ENCODE measurements at regions not wholly inside any gene's neighbourhood (a gene's known extent, or its start where the extent isn't known, plus 50 kb on each side); places are given as distances from the start of the nearest gene placed in this dataset.

DNA sequence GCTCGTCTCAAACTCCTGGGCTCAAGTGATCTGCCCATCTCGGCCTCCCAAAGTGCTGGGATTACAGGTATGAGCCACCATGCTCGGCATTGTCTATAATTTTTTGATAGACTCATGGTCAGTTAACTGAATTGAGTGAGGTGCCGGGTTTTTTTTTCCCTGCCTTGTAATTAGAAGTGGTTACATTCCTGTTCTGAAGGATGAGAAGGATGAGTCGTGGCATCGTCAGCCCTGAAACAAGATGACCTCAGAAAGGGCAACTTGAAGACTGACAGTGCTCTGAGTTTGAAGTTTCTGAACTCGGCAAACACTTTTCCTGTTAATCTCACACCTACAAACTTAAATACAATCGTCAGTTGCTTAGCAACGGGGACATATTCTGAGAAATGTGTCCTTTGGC, 158.7 kb upstream of the PDE10A start:
- TF ChIP-seq, protein P1, sequence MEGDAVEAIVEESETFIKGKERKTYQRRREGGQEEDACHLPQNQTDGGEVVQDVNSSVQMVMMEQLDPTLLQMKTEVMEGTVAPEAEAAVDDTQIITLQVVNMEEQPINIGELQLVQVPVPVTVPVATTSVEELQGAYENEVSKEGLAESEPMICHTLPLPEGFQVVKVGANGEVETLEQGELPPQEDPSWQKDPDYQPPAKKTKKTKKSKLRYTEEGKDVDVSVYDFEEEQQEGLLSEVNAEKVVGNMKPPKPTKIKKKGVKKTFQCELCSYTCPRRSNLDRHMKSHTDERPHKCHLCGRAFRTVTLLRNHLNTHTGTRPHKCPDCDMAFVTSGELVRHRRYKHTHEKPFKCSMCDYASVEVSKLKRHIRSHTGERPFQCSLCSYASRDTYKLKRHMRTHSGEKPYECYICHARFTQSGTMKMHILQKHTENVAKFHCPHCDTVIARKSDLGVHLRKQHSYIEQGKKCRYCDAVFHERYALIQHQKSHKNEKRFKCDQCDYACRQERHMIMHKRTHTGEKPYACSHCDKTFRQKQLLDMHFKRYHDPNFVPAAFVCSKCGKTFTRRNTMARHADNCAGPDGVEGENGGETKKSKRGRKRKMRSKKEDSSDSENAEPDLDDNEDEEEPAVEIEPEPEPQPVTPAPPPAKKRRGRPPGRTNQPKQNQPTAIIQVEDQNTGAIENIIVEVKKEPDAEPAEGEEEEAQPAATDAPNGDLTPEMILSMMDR (IDR thresholded peaks at IDR 0.05) = no peak
- DNase-seq (ENCODE audit: low spot score in 2 of 2) = no peak
- Histone ChIP-seq H3K9me3 (no peaks in the 10 kb centered on the region), H3K36me3 (no peaks in the 10 kb centered on the region), H3K4me1 (no peaks in the 10 kb centered on the region), H3K27me3 (no peaks in the 10 kb centered on the region), H3K27ac (no peak overlapping the region), H3K4me3 (no peak overlapping the region)
- intact Hi-C loops (cut with DNase I) = no loop called here

DNA sequence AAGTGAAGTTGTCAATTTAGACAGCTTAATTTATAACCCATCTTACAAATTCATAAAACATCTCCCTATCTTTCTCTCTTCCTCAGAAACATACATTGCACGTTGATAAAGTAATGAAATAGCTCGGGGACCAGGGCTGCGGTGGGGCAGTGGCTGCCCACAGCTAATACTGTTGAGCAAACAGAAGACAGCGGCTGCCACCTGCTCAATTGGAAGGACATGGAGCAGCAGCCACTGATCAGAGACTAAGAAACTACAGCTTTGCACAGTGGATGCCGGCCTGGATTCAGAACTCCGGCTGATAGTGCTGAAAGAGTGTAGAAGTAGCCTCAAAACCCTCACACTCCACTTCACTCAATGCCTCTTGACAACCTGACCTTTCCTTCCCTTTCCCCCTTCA, 157.9 kb upstream of the PDE10A start:
- Histone ChIP-seq H3K9me3 (no peaks in the 10 kb centered on the region), H3K27me3 (no peaks in the 10 kb centered on the region), H3K4me1 (no peaks in the 10 kb centered on the region), H3K36me3 (no peaks in the 10 kb centered on the region), H3K4me3 (no peak overlapping the region), H3K27ac (no peak overlapping the region)
- DNase-seq (ENCODE audit: low spot score in 2 of 2) = no peak
- intact Hi-C loops (cut with DNase I) = no loop called here
- TF ChIP-seq, protein P1 (IDR thresholded peaks at IDR 0.05) = no peak

DNA sequence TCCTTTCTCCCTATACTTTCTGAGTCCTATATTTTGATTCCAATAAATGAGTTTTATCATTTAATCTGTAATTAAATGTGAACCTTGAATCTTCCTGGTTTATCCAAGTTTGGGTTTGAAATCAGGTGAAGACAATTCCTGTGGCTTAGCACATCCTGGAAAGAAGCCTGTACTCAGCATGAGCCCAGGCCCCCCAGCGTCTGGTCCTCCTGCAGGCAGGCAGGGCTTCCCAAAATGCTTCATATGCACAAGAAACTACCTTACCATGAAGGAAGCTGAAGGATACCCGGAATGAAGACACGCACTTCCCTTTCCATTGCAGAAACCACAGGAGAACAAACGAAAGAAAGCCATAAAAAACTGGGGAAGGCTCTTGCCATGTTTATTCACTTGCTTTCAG, 157.4 kb upstream of the PDE10A start:
- TF ChIP-seq, protein P1 (IDR thresholded peaks at IDR 0.05) = no peak
- H3K4me1 ChIP-seq = no peaks in the 10 kb centered on the region
- intact Hi-C loops (cut with DNase I) = no loop called here
- no peaks in the 10 kb centered on the region for H3K9me3 ChIP-seq
- H3K27ac ChIP-seq = no peak overlapping the region
- H3K36me3 ChIP-seq = no peaks in the 10 kb centered on the region
- DNase-seq (ENCODE audit: low spot score in 2 of 2) = no peak
- no peaks in the 10 kb centered on the region for H3K27me3 ChIP-seq
- H3K4me3 ChIP-seq = no peak overlapping the region

DNA sequence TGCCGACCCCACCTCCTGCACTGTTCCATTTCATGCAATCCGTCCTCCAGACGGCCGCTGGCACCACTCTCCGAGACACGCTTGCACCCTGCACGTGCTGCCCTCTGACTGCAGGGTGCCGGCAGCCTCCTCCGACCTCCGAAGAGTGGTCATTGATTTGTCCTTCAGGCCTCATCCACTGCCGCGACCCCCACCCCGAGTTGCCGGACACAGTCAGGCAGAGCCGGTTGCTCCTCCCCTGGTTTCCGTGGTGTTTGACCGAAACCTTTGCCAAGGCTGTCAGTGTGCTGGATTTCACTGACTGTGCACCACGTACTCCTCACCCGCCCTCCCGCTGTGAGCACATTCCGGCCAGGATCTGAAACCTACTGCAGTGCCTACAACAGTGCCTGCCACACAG, 156.4 kb upstream of the PDE10A start:
- Histone ChIP-seq H3K4me3 (no peak overlapping the region), H3K9me3 (no peaks in the 10 kb centered on the region), H3K4me1 (no peaks in the 10 kb centered on the region), H3K27ac (no peak overlapping the region), H3K36me3 (no peaks in the 10 kb centered on the region), H3K27me3 (no peaks in the 10 kb centered on the region)
- intact Hi-C loops (cut with DNase I) = no loop called here
- TF ChIP-seq, protein P1 (IDR thresholded peaks at IDR 0.05) = no peak
- no peak for DNase-seq (ENCODE audit: low spot score in 2 of 2)

DNA sequence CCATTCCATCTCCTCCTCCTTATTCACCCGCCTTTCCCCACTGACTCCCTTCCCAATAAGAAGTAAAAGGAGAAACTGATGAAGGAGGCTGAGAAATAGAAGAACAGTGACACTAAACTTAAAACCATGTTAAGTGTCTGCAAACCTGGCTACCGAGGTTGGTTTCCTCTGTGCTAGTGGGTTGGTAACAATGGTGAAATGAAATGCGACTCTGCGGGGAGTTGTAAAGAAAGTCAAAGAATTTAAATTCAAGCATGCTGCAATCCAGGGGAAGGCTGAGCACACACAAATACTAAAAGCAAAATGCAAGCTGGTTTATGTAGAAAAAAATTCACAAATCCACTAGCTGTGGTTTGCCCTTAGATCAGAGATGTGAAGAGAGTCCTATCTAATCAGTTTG, 155.2 kb upstream of the PDE10A start:
- H3K36me3 ChIP-seq = no peaks in the 10 kb centered on the region
- no peaks in the 10 kb centered on the region for H3K4me1 ChIP-seq
- no peaks in the 10 kb centered on the region for H3K27me3 ChIP-seq
- intact Hi-C loops (cut with DNase I) = no loop called here
- DNase-seq (ENCODE audit: low spot score in 2 of 2) = no peak
- H3K9me3 ChIP-seq = no peaks in the 10 kb centered on the region
- no peak overlapping the region for H3K27ac ChIP-seq
- H3K4me3 ChIP-seq = no peak overlapping the region
- TF ChIP-seq, protein P1 (IDR thresholded peaks at IDR 0.05) = no peak

DNA sequence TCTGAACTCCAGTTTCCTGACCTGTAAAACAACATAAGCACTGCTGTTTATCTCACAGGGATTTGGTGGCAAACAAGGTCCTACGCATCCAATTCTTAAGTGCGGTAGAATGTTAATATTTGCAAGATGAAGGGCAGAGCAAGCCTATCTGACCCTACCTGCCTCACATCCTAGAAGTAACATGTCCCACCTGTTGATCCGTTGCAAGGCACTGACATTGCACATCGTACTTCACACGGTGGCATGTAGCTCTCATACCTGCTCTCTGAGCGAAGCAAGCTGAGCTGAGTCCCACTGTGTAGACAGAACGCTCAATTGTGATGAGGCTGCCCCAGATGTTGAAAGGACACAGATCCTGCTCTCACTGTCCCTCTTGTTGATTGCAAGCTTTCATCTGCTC, 154.7 kb upstream of the PDE10A start:
- no peaks in the 10 kb centered on the region for H3K27me3 ChIP-seq
- no peak for DNase-seq (ENCODE audit: low spot score in 2 of 2)
- H3K36me3 ChIP-seq = no peaks in the 10 kb centered on the region
- intact Hi-C loops (cut with DNase I) = no loop called here
- H3K27ac ChIP-seq = no peak overlapping the region
- TF ChIP-seq, protein P1 (IDR thresholded peaks at IDR 0.05) = no peak
- no peaks in the 10 kb centered on the region for H3K9me3 ChIP-seq
- H3K4me1 ChIP-seq = no peaks in the 10 kb centered on the region
- no peak overlapping the region for H3K4me3 ChIP-seq

Data from ascending aorta (tissue), 2 donors.